Spleen (tissue), 11 donors: ENCODE measurements at regions not wholly inside any gene's neighbourhood (a gene's known extent, or its start where the extent isn't known, plus 50 kb on each side); places are given as distances from the start of the nearest gene placed in this dataset.
"Not testable (repeated sequence)": the region's sequence is repeated elsewhere in the genome, so short reads cannot be mapped to it uniquely, and the experiment has no call there.

Experiments
- DNase-seq: peaks from one replicate; pipeline ENCODE4 v3.0.0-alpha.2; 2020
- H3K27ac ChIP-seq, 8 donors: fragments of 200-600 bp; sonication (generic) in 7 of 8; 1 replicate in 4 of 8; 2 replicates in 4 of 8; pipeline versions ENCODE4 v1.5.0 to v1.8.0; 2016 to 2021; ENCODE audit warnings: inconsistent platforms in 4 of 8, mild to moderate bottlenecking in 4 of 8, moderate library complexity in 1 of 8
- H3K27me3 ChIP-seq, 7 donors: fragments of 200-600 bp; sonication (generic) in 6 of 7; replicated peaks in 1 of 7; 1 replicate in 4 of 7; 2 replicates in 3 of 7; pipeline versions ENCODE4 v1.5.0 to v1.8.0; 2016 to 2021; ENCODE audit warnings: inconsistent platforms in 3 of 7, mild to moderate bottlenecking in 1 of 7
- H3K36me3 ChIP-seq, 6 donors: fragments of 200-600 bp; sonication (generic) in 5 of 6; 1 replicate in 4 of 6; 2 replicates in 2 of 6; pipeline versions ENCODE4 v1.5.0 to v1.8.0; 2016 to 2021; ENCODE audit warnings: inconsistent platforms in 2 of 6
- H3K4me1 ChIP-seq, 6 donors: fragments of 200-600 bp; sonication (generic) in 5 of 6; 1 replicate in 3 of 6; 2 replicates in 3 of 6; pipeline versions ENCODE4 v1.5.0 to v1.8.0; 2016 to 2021; ENCODE audit warnings: inconsistent platforms in 3 of 6
- H3K4me3 ChIP-seq, 8 donors: fragments of 200-600 bp; sonication (generic) in 7 of 8; 1 replicate in 4 of 8; 2 replicates in 4 of 8; pipeline versions ENCODE4 v1.5.0 to v1.8.0; 2016 to 2021; ENCODE audit warnings: inconsistent platforms in 4 of 8, mild to moderate bottlenecking in 4 of 8, moderate library complexity in 2 of 8
- H3K9me3 ChIP-seq, 8 donors: fragments of 200-600 bp; sonication (generic) in 7 of 8; 1 replicate in 4 of 8; 2 replicates in 4 of 8; pipeline versions ENCODE4 v1.5.0 to v1.8.0; 2016 to 2021; ENCODE audit warnings: inconsistent platforms in 4 of 8
- CTCF ChIP-seq, 11 experiments: fragments of 200-600 bp in 7 of 11; fragments of 450-650 bp in 4 of 11; sonication (generic) in 4 of 11; IDR thresholded peaks in 8 of 11; conservative IDR thresholded peaks in 3 of 11; 1 replicate in 7 of 11; 2 replicates in 4 of 11; pipeline versions ENCODE4 v1.4.0 to v1.8.0; 2016 to 2021; ENCODE audit warnings: antibody characterized with exemption in 11 of 11, inconsistent platforms in 4 of 11, mild to moderate bottlenecking in 1 of 11
- POLR2A ChIP-seq, 3 donors: fragments of 450-650 bp; IDR thresholded peaks; one replicate each; pipeline ENCODE4 v1.5.1; 2017; ENCODE audit warnings: antibody characterized with exemption in 3 of 3, mild to moderate bottlenecking in 1 of 3
- POLR2AphosphoS5 ChIP-seq, 3 donors: sonication (generic); formaldehyde crosslinking; IDR thresholded peaks; one replicate each; pipeline ENCODE4 v1.5.1; 2017; ENCODE audit warnings: antibody characterized with exemption in 3 of 3
- WGBS, 5 donors: extraction: QIAGEN DNeasy Blood & Tissue Kit in 3 of 5; methylation state at CpG; one replicate each; pipeline versions ENCODE4 v1.1.5 to v1.1.7; 2013 to 2018; 5-methylcytosine and 5-hydroxymethylcytosine counted together
- intact Hi-C: fragments of 100-400 bp; cut with DNase I; formaldehyde crosslinking; loops from one replicate; pipeline ENCODE4 v1.15.0; 2023; ENCODE audit warnings: low total_unique reads
- donor health status: healthy with polysubstance abuse.
- donor health status: DM: no; HTN: no; CAD: no; lungs with moderate emphysema.
- donor health status: DM: no; HTN: no; CAD: no.
- donor health status: Bipolar disorder and iron deficiency.
- donor health status: healthy.
- donor health status: DM: no; HTN: no; CAD: no.
- donor health status: DM: yes; HTN: yes; CAD: no.

GRCh38 chr12:67088401-67089118 is 180.6 kb upstream of the CAND1 start:
- Histone ChIP-seq H3K36me3 (no peaks in the 10 kb centered on the region), H3K27me3 (peaks cover 0 to 20% (median 0%) of the 10 kb centered on the region in 7 donors), H3K27ac (no peak overlapping the region), H3K4me1 (no peaks in the 10 kb centered on the region), H3K9me3 (peaks cover 0 to 4% (median 0%) of the 10 kb centered on the region in 8 donors), H3K4me3 (no peak overlapping the region)
- no peak for TF ChIP-seq POLR2A (IDR thresholded peaks at IDR 0.05)
- TF ChIP-seq CTCF (IDR thresholded peaks at IDR 0.05 in 8 of 11, conservative IDR thresholded peaks at IDR 0.05 in 3 of 11): no peak
- TF ChIP-seq POLR2AphosphoS5 (IDR thresholded peaks at IDR 0.05): no peak
- intact Hi-C loops: no loop called here
- no peak for DNase-seq
- 84 to 98% (median 91%) methylated on average over 3 of the region's 3 CpGs for WGBS, 5 donors

- DNase-seq: no peak
- H3K27me3 ChIP-seq: peaks cover 0 to 17% (median 0%) of the 10 kb centered on the region in 7 donors
- H3K4me1 ChIP-seq: no peaks in the 10 kb centered on the region
- no peak for TF ChIP-seq POLR2AphosphoS5 (IDR thresholded peaks at IDR 0.05)
- TF ChIP-seq CTCF (IDR thresholded peaks at IDR 0.05 in 8 of 11, conservative IDR thresholded peaks at IDR 0.05 in 3 of 11): no peak
- no peak for TF ChIP-seq POLR2A (IDR thresholded peaks at IDR 0.05)
- H3K4me3 ChIP-seq: no peak overlapping the region
- intact Hi-C loops: no loop called here
- peaks cover 0 to 4% (median 0%) of the 10 kb centered on the region in 8 donors for H3K9me3 ChIP-seq
- no peak overlapping the region for H3K27ac ChIP-seq
- H3K36me3 ChIP-seq: no peaks in the 10 kb centered on the region
- WGBS, 5 donors: 69 to 84% (median 75%) methylated on average over 3 of the region's 3 CpGs
Observed at GRCh38 chr12:67091204-67091603, 178.0 kb upstream of the CAND1 start.

GRCh38 chr12:67091678-67092077 is 177.5 kb upstream of the CAND1 start:
- Histone ChIP-seq H3K4me3 (no peak overlapping the region), H3K27ac (no peak overlapping the region), H3K36me3 (no peaks in the 10 kb centered on the region), H3K27me3 (peaks cover 0 to 17% (median 0%) of the 10 kb centered on the region in 7 donors), H3K4me1 (no peaks in the 10 kb centered on the region), H3K9me3 (peaks cover 0 to 4% (median 0%) of the 10 kb centered on the region in 8 donors)
- intact Hi-C loops: no loop called here
- DNase-seq: no peak
- WGBS, 5 donors: 81 to 100% (median 96%) methylated on average over 1 of the region's 1 CpG
- no peak for TF ChIP-seq POLR2AphosphoS5 (IDR thresholded peaks at IDR 0.05)
- TF ChIP-seq CTCF (IDR thresholded peaks at IDR 0.05 in 8 of 11, conservative IDR thresholded peaks at IDR 0.05 in 3 of 11): no peak
- no peak for TF ChIP-seq POLR2A (IDR thresholded peaks at IDR 0.05)

- WGBS, 5 donors: 77 to 87% (median 83%) methylated on average over 2 of the region's 2 CpGs
- not testable (repeated sequence) for H3K9me3 ChIP-seq
Observed at GRCh38 chr12:67092934-67093333, 176.2 kb upstream of the CAND1 start.

More at GRCh38 chr12:67092934-67093333, 176.2 kb upstream of the CAND1 start:
- H3K27ac ChIP-seq, H3K36me3 ChIP-seq, DNase-seq, H3K4me1 ChIP-seq, H3K4me3 ChIP-seq, intact Hi-C loops: not testable (repeated sequence)
- H3K27me3 ChIP-seq: peaks cover 0 to 10% (median 0%) of the 10 kb centered on the region in 7 donors
